Smooth muscle cell (in vitro differentiated cells): ENCODE measurements at regions not wholly inside any gene's neighbourhood (a gene's known extent, or its start where the extent isn't known, plus 50 kb on each side); places are given as distances from the start of the nearest gene placed in this dataset.

Experiments
- DNase-seq: peaks from one replicate; lab custom pipeline; 2025; ENCODE audit not compliant: unreplicated experiment; lab: John Stamatoyannopoulos, UW
- H2AFZ ChIP-seq: fragments of 200-600 bp; sonication (generic); 2 replicates; pipeline ENCODE4 v1.6.0; 2016; ENCODE audit warnings: antibody characterized with exemption, low read depth, mild to moderate bottlenecking
- H3F3A ChIP-seq: fragments of 200-600 bp; sonication (generic); 2 replicates; pipeline ENCODE4 v1.6.0; 2017; ENCODE audit warnings: antibody characterized with exemption, low read depth
- H3K27ac ChIP-seq: fragments of 200-600 bp; sonication (generic); 2 replicates; pipeline ENCODE4 v1.5.1; 2016; ENCODE audit warnings: low read depth, mild to moderate bottlenecking
- H3K27me3 ChIP-seq: fragments of 200-600 bp; sonication (generic); 2 replicates; pipeline ENCODE4 v1.6.1; 2016; ENCODE audit warnings: low read depth, mild to moderate bottlenecking
- H3K36me3 ChIP-seq: fragments of 200-600 bp; sonication (generic); 2 replicates; pipeline ENCODE4 v1.5.1; 2016; ENCODE audit warnings: low read depth
- H3K4me1 ChIP-seq: fragments of 200-600 bp; sonication (generic); 2 replicates; pipeline ENCODE4 v1.5.1; 2016; ENCODE audit warnings: low read depth
- H3K4me2 ChIP-seq: fragments of 200-600 bp; sonication (generic); 2 replicates; pipeline ENCODE4 v1.6.0; 2016; ENCODE audit warnings: mild to moderate bottlenecking
- H3K4me3 ChIP-seq: fragments of 200-600 bp; sonication (generic); 2 replicates; pipeline ENCODE4 v1.5.1; 2016; ENCODE audit warnings: mild to moderate bottlenecking
- H3K79me2 ChIP-seq: fragments of 200-600 bp; sonication (generic); 2 replicates; pipeline ENCODE4 v1.6.0; 2016; ENCODE audit warnings: low read depth, mild to moderate bottlenecking
- H3K9ac ChIP-seq: fragments of 200-600 bp; sonication (generic); 2 replicates; pipeline ENCODE4 v1.6.0; 2016; ENCODE audit warnings: low read depth
- H3K9me3 ChIP-seq: fragments of 200-600 bp; sonication (generic); replicated peaks from 2 replicates; pipeline ENCODE4 v1.5.1; 2016; ENCODE audit warnings: low read depth
- H4K20me1 ChIP-seq: fragments of 200-600 bp; sonication (generic); 2 replicates; pipeline ENCODE4 v1.6.0; 2016; ENCODE audit warnings: low read depth
- CTCF ChIP-seq: fragments of 200-600 bp; sonication (generic); IDR thresholded peaks from 2 replicates; pipeline ENCODE4 v1.5.1; 2017; ENCODE audit warnings: borderline replicate concordance, mild to moderate bottlenecking, antibody characterized with exemption; ENCODE audit not compliant: insufficient read depth, poor library complexity, severe bottlenecking
- WGBS: methylation state at CpG from one replicate; pipeline ENCODE4 v1.1.7; 2016; ENCODE audit warnings: low lambda C conversion rate; 5-methylcytosine and 5-hydroxymethylcytosine counted together

- Histone ChIP-seq H3K36me3 (no peaks in the 10 kb centered on the region), H3K27me3 (no peaks in the 10 kb centered on the region), H3K4me2 (no peak overlapping the region), H3K79me2 (no peaks in the 10 kb centered on the region), H2AFZ (no peak overlapping the region), H4K20me1 (no peaks in the 10 kb centered on the region), H3K9ac (no peak overlapping the region), H3K27ac (no peak overlapping the region), H3K4me1 (no peaks in the 10 kb centered on the region), H3K4me3 (no peak overlapping the region), H3F3A (no peaks in the 10 kb centered on the region), H3K9me3 (no peaks in the 10 kb centered on the region)
- TF ChIP-seq CTCF, result peak; percentile 35
- DNase-seq, result no peak
- 45% methylated on average over 2 of the region's 2 CpGs for WGBS
Measured at GRCh38 chr4:106809076-106809475, 227.0 kb downstream of the DKK2 start.

GRCh38 chr4:106806158-106806797, 229.8 kb downstream of the DKK2 start:
- Histone ChIP-seq H3K27ac (no peak overlapping the region), H3K9me3 (no peaks in the 10 kb centered on the region), H3K36me3 (no peaks in the 10 kb centered on the region), H3K79me2 (no peaks in the 10 kb centered on the region), H3K4me3 (no peak overlapping the region), H3K9ac (no peak overlapping the region), H3F3A (no peaks in the 10 kb centered on the region), H4K20me1 (no peaks in the 10 kb centered on the region), H2AFZ (no peak overlapping the region), H3K27me3 (no peaks in the 10 kb centered on the region), H3K4me1 (no peaks in the 10 kb centered on the region), H3K4me2 (no peak overlapping the region)
- no peak for DNase-seq
- no peak for TF ChIP-seq CTCF

- 39% methylated on average over 1 of the region's 1 CpG for WGBS
- Histone ChIP-seq H3K27me3 (no peaks in the 10 kb centered on the region), H3K4me1 (no peaks in the 10 kb centered on the region), H3K4me2 (no peak overlapping the region), H3K9ac (no peak overlapping the region), H4K20me1 (no peaks in the 10 kb centered on the region), H3K9me3 (no peaks in the 10 kb centered on the region), H3K36me3 (no peaks in the 10 kb centered on the region), H3K4me3 (no peak overlapping the region), H3K27ac (no peak overlapping the region), H3K79me2 (no peaks in the 10 kb centered on the region), H3F3A (no peaks in the 10 kb centered on the region), H2AFZ (no peak overlapping the region)
- no peak for DNase-seq
- TF ChIP-seq CTCF, result no peak
Measured at GRCh38 chr4:106803083-106803482, 233.0 kb downstream of the DKK2 start.

- TF ChIP-seq CTCF, result no peak
- 88% methylated on average over 3 of the region's 3 CpGs for WGBS
- DNase-seq, result no peak
Measured at GRCh38 chr4:106801386-106801785, 234.7 kb downstream of the DKK2 start.

More at GRCh38 chr4:106801386-106801785, 234.7 kb downstream of the DKK2 start:
- Histone ChIP-seq H3K4me1 (no peaks in the 10 kb centered on the region), H2AFZ (no peak overlapping the region), H3F3A (no peaks in the 10 kb centered on the region), H3K36me3 (no peaks in the 10 kb centered on the region), H3K4me2 (no peak overlapping the region), H3K27me3 (no peaks in the 10 kb centered on the region), H3K79me2 (no peaks in the 10 kb centered on the region), H3K4me3 (no peak overlapping the region), H3K27ac (no peak overlapping the region), H4K20me1 (no peaks in the 10 kb centered on the region), H3K9ac (no peak overlapping the region), H3K9me3 (no peaks in the 10 kb centered on the region)
